ENCODE measurements at regions not wholly inside any gene's neighbourhood (a gene's known extent, or its start where the extent isn't known, plus 50 kb on each side); places are given as distances from the start of the nearest gene placed in this dataset.

DNA sequence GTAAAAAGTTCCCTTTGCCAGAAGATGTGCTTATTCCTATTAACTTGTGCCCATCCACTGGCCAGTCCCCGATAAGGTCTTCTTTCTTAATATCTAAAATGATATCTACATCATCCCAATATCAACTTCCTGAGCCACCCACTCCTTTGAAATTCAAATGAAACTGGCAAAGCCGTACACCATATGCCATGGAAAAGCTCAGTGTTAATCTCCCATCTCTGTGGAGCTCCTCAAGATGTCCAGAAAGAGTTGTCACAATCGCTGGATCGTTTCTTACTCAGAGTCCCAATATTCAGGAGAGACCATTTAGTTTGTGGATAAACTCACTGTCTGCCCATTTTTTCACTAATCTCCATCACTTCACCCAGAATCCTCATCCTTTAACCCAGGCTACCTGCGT is 420.7 kb downstream of the NPIPA8 start:
- no peak for TF ChIP-seq CTCF (IDR thresholded peaks at IDR 0.05 in 8 of 11, conservative IDR thresholded peaks at IDR 0.05 in 3 of 11)
- no peak for TF ChIP-seq POLR2A (IDR thresholded peaks at IDR 0.05)
- TF ChIP-seq POLR2AphosphoS5 (IDR thresholded peaks at IDR 0.05), result no peak
